ENCODE measurements at regions not wholly inside any gene's neighbourhood (a gene's known extent, or its start where the extent isn't known, plus 50 kb on each side); places are given as distances from the start of the nearest gene placed in this dataset.

DNA sequence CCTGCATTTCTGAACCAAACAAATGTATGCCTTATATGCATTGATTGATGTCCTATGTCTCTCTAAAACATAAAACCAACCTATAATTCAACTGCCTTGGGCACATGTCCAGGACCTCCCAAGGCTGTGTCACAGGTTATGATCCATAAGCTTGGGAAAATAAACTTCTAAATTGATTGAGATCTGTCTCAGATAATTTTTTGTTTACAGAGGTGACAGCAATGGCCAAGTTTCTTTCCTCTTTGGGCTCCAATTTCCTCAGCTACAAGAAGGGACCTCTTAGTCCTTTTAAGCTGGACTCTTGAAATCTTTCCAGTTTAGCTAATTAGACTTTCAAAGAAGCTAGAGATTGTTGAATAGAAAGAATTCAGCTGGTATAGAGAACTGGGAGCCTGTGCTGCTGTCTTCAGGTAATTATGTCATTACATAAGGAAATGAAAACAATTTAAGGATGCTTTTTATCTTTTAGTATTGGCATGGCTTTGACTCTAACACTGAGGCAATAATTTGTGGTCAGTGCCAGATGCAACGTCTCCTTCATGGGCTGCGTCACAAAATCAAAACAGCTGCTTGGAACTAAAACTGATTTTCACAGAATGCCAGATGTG lies 412.1 kb upstream of the TRIB2 start:
- H3K4me1 Mint-ChIP-seq (ENCODE audit: low read depth) = peaks cover 19% of the 10 kb centered on the region
- H3K9me3 Mint-ChIP-seq = no peaks in the 10 kb centered on the region
- no peaks in the 10 kb centered on the region for H3K27me3 Mint-ChIP-seq (ENCODE audit: insufficient read depth)
- DNase-seq = no peak
- TF ChIP-seq, protein P1, sequence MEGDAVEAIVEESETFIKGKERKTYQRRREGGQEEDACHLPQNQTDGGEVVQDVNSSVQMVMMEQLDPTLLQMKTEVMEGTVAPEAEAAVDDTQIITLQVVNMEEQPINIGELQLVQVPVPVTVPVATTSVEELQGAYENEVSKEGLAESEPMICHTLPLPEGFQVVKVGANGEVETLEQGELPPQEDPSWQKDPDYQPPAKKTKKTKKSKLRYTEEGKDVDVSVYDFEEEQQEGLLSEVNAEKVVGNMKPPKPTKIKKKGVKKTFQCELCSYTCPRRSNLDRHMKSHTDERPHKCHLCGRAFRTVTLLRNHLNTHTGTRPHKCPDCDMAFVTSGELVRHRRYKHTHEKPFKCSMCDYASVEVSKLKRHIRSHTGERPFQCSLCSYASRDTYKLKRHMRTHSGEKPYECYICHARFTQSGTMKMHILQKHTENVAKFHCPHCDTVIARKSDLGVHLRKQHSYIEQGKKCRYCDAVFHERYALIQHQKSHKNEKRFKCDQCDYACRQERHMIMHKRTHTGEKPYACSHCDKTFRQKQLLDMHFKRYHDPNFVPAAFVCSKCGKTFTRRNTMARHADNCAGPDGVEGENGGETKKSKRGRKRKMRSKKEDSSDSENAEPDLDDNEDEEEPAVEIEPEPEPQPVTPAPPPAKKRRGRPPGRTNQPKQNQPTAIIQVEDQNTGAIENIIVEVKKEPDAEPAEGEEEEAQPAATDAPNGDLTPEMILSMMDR (IDR thresholded peaks at IDR 0.05) = no peak
- H3K27ac Mint-ChIP-seq = no peak overlapping the region
- H3K4me3 Mint-ChIP-seq = no peak overlapping the region
- H3K36me3 Mint-ChIP-seq (ENCODE audit: low read depth) = no peaks in the 10 kb centered on the region

- Mint-ChIP-seq H3K4me1 (ENCODE audit: low read depth) (peaks cover 19% of the 10 kb centered on the region), H3K27me3 (ENCODE audit: insufficient read depth) (no peaks in the 10 kb centered on the region), H3K27ac (no peak overlapping the region), H3K4me3 (no peak overlapping the region), H3K36me3 (ENCODE audit: low read depth) (no peaks in the 10 kb centered on the region), H3K9me3 (no peaks in the 10 kb centered on the region)
- DNase-seq = no peak
- TF ChIP-seq, protein P1 (IDR thresholded peaks at IDR 0.05) = no peak
Observed at GRCh38 chr2:12305931-12306330, 410.8 kb upstream of the TRIB2 start.

DNA sequence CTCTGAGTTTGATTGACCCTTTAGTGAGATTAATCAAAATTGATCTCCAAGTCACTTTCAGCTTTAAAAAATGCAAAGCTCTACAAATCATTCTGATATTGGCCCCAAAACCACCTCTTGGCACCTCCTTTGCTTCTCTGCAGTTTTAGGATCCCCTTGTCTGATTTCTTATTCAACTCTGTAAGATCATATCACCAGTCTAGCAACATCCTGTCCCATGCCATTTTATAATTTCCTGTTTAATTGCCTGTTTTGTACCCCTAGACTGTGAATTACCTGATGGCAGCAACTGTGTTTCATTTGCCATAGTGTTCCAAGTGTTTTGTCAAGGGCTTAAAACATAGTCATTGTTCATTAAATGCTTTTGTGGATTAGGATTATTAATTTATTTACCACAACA lies 406.3 kb upstream of the TRIB2 start:
- Mint-ChIP-seq H3K4me3 (no peak overlapping the region), H3K36me3 (ENCODE audit: low read depth) (no peaks in the 10 kb centered on the region), H3K9me3 (no peaks in the 10 kb centered on the region), H3K27me3 (ENCODE audit: insufficient read depth) (peaks cover 7% of the 10 kb centered on the region; the same call in 1 of the 2 replicates), H3K27ac (no peak overlapping the region), H3K4me1 (ENCODE audit: low read depth) (0 out of 2 replicates have a peak, but pooled peaks cover 5% of the 10 kb centered on the region)
- DNase-seq = no peak
- TF ChIP-seq, protein P1 (IDR thresholded peaks at IDR 0.05) = no peak

DNA sequence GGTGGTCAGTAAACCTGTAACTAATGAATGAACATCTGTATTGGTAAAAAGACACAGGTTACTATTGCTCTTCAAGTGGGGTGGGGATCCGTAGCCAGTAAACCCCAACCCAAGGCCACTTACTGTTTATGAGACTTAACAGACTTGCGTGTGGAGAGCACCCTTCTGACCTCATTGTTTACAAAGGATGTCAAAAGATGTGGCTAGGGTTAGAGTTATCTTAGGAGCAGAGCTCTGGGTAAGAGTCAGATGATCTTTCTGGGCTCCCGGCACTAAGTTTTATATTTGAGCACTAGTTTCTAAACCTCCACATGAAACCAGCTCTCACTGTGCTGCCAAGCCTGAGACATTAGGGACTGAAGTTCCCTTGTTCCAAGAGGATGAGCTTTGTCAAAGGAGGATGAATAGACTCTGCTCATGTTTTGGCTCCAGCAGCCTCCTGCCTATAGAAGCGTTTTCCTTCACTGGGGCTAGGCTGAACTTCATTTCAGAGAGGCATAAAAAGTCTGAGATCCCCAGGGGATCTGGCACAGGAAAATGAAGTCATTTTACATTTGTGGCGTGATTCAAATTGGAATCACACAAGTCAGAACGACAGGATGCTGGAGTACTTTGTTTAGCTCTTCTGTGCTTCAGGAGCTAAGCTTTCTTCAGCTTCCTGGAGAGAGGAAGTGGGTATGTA lies 403.1 kb upstream of the TRIB2 start:
- Mint-ChIP-seq H3K27me3 (ENCODE audit: insufficient read depth) (peaks cover 7% of the 10 kb centered on the region; the same call in 1 of the 2 replicates), H3K4me1 (ENCODE audit: low read depth) (peaks cover 30% of the 10 kb centered on the region), H3K27ac (no peak overlapping the region), H3K4me3 (no peak overlapping the region), H3K36me3 (ENCODE audit: low read depth) (no peaks in the 10 kb centered on the region), H3K9me3 (no peaks in the 10 kb centered on the region)
- TF ChIP-seq, protein P1 (IDR thresholded peaks at IDR 0.05) = no peak
- DNase-seq = no peak

GRCh38 chr2:12314127-12314760 lies 402.5 kb upstream of the TRIB2 start:
- no peak overlapping the region for H3K27ac Mint-ChIP-seq
- peaks cover 7% of the 10 kb centered on the region; the same call in 1 of the 2 replicates for H3K27me3 Mint-ChIP-seq (ENCODE audit: insufficient read depth)
- no peak overlapping the region for H3K4me3 Mint-ChIP-seq

More at GRCh38 chr2:12314127-12314760, 402.5 kb upstream of the TRIB2 start:
- DNase-seq = no peak
- Mint-ChIP-seq H3K9me3 (no peaks in the 10 kb centered on the region), H3K36me3 (ENCODE audit: low read depth) (no peaks in the 10 kb centered on the region), H3K4me1 (ENCODE audit: low read depth) (peaks cover 36% of the 10 kb centered on the region)
- TF ChIP-seq, protein P1 (IDR thresholded peaks at IDR 0.05) = no peak

All from HFFc6 (cell line).